HEK293 (cell line): ENCODE measurements at regions not wholly inside any gene's neighbourhood (a gene's known extent, or its start where the extent isn't known, plus 50 kb on each side); places are given as distances from the start of the nearest gene placed in this dataset.

Experiments used
- CTCF ChIA-PET: fragments of 350-600 bp; formaldehyde crosslinking; extraction: SDS; loops from one replicate; lab custom pipeline; 2021; ENCODE audit warnings: antibody characterized with exemption; lab: Yijun Ruan, JAX
- POLR2A ChIA-PET: fragments of 300-600 bp; formaldehyde crosslinking; extraction: SDS; loops from one replicate; lab custom pipeline; 2020; ENCODE audit warnings: antibody characterized with exemption, inconsistent platforms; lab: Yijun Ruan, JAX
- H3K27ac ChIP-seq: fragments of 200-500 bp; sonication (Bioruptor generic); 2 replicates; pipeline ENCODE4 v1.5.1; 2014; ENCODE audit warnings: low read depth, low read length, control low read depth, inconsistent platforms; ENCODE audit errors: extremely low read depth
- H3K36me3 ChIP-seq, 2 experiments: fragments of 200-500 bp in 1 of 2; sonication (Bioruptor generic) in 1 of 2; 1 replicate in 1 of 2; 2 replicates in 1 of 2; pipeline ENCODE4 v1.5.1; 2014 to 2017; ENCODE audit warnings: inconsistent platforms in 2 of 2, low read length in 2 of 2; ENCODE audit not compliant: control insufficient read depth in 2 of 2, insufficient read depth in 1 of 2
- H3K4me1 ChIP-seq: fragments of 200-500 bp; sonication (Bioruptor generic); 2 replicates; pipeline ENCODE4 v1.5.1; 2014; ENCODE audit warnings: mild to moderate bottlenecking, low read length, inconsistent platforms; ENCODE audit not compliant: control insufficient read depth, insufficient read depth
- H3K4me3 ChIP-seq: 2 replicates; pipeline ENCODE4 v1.5.1; 2011; ENCODE audit warnings: low read depth, mild to moderate bottlenecking, control low read depth, low read length, moderate library complexity
- H3K9me3 ChIP-seq: fragments of 200-500 bp; sonication (Bioruptor generic); 2 replicates; pipeline ENCODE4 v1.5.1; 2014; ENCODE audit warnings: low read depth, low read length, inconsistent platforms; ENCODE audit not compliant: control insufficient read depth, insufficient read depth
- BCL11A ChIP-seq: fragments of 450-650 bp; formaldehyde crosslinking; IDR thresholded peaks from 2 replicates; pipeline ENCODE4 v1.5.1; 2016; ENCODE audit warnings: low read depth, missing biosample characterization, missing genetic modification characterization
- BCL11B ChIP-seq: fragments of 450-650 bp; formaldehyde crosslinking; IDR thresholded peaks from 2 replicates; pipeline ENCODE4 v1.5.1; 2016; ENCODE audit warnings: low read depth, missing biosample characterization, missing genetic modification characterization
- EGR2 ChIP-seq: fragments of 450-650 bp; formaldehyde crosslinking; IDR thresholded peaks from 2 replicates; pipeline ENCODE4 v1.5.1; 2016; ENCODE audit warnings: low read depth, missing biosample characterization, missing genetic modification characterization
- FEZF1 ChIP-seq: fragments of 450-650 bp; formaldehyde crosslinking; IDR thresholded peaks from 2 replicates; pipeline ENCODE4 v1.5.1; 2016; ENCODE audit warnings: missing biosample characterization, missing genetic modification characterization
- HOXD13 ChIP-seq: sonication (generic); formaldehyde crosslinking; IDR thresholded peaks from 2 replicates; pipeline ENCODE4 v1.8.0; 2022; ENCODE audit warnings: missing genetic modification reagents, borderline replicate concordance
- IKZF3 ChIP-seq: fragments of 450-650 bp; IDR thresholded peaks from 2 replicates; pipeline ENCODE4 v1.5.0; 2018; ENCODE audit warnings: missing biosample characterization, mild to moderate bottlenecking, missing genetic modification characterization, moderate library complexity
- PATZ1 ChIP-seq: fragments of 450-650 bp; formaldehyde crosslinking; IDR thresholded peaks from 2 replicates; pipeline ENCODE4 v1.5.1; 2016; ENCODE audit warnings: missing biosample characterization, missing genetic modification characterization
- REPIN1 ChIP-seq: fragments of 450-650 bp; formaldehyde crosslinking; IDR thresholded peaks from 2 replicates; pipeline ENCODE4 v1.5.1; 2017; ENCODE audit warnings: missing biosample characterization, missing genetic modification characterization, low read depth
- TRIM28 ChIP-seq: IDR thresholded peaks from 2 replicates; pipeline ENCODE4 v1.6.1; 2011; ENCODE audit warnings: low read length, control low read depth, borderline replicate concordance
- ZBTB17 ChIP-seq: fragments of 450-650 bp; formaldehyde crosslinking; IDR thresholded peaks from 2 replicates; pipeline ENCODE4 v1.5.1; 2016; ENCODE audit warnings: missing biosample characterization, missing genetic modification characterization
- ZFHX2 ChIP-seq: fragments of 450-650 bp; formaldehyde crosslinking; conservative IDR thresholded peaks from 2 replicates; pipeline ENCODE4 v1.5.1; 2016; ENCODE audit warnings: missing biosample characterization, missing genetic modification characterization
- ZFP3 ChIP-seq: fragments of 450-650 bp; formaldehyde crosslinking; IDR thresholded peaks from 2 replicates; pipeline ENCODE4 v1.5.1; 2016; ENCODE audit warnings: low read depth, missing biosample characterization, missing genetic modification characterization
- ZFP37 ChIP-seq: fragments of 450-650 bp; formaldehyde crosslinking; IDR thresholded peaks from 2 replicates; pipeline ENCODE4 v1.5.1; 2016; ENCODE audit warnings: missing biosample characterization, missing genetic modification characterization
- ZNF132 ChIP-seq: fragments of 450-650 bp; formaldehyde crosslinking; IDR thresholded peaks from 2 replicates; pipeline ENCODE4 v1.5.1; 2017; ENCODE audit warnings: missing biosample characterization, missing genetic modification characterization, borderline replicate concordance
- ZNF18 ChIP-seq: fragments of 450-650 bp; formaldehyde crosslinking; IDR thresholded peaks from 2 replicates; pipeline ENCODE4 v1.5.1; 2016; ENCODE audit warnings: missing biosample characterization, missing genetic modification characterization
- ZNF433 ChIP-seq: fragments of 450-650 bp; formaldehyde crosslinking; IDR thresholded peaks from 2 replicates; pipeline ENCODE4 v1.5.1; 2016; ENCODE audit warnings: missing biosample characterization, missing genetic modification characterization, low read depth
- ZXDB ChIP-seq: fragments of 450-650 bp; formaldehyde crosslinking; IDR thresholded peaks from 2 replicates; pipeline ENCODE4 v1.5.1; 2016; ENCODE audit warnings: missing biosample characterization, missing genetic modification characterization
- TF ChIP-seq, protein P1 (sequence below): fragments of 450-650 bp; formaldehyde crosslinking; IDR thresholded peaks from 2 replicates; pipeline ENCODE4 v1.5.1; 2017; ENCODE audit warnings: missing biosample characterization, missing genetic modification characterization

DNA sequence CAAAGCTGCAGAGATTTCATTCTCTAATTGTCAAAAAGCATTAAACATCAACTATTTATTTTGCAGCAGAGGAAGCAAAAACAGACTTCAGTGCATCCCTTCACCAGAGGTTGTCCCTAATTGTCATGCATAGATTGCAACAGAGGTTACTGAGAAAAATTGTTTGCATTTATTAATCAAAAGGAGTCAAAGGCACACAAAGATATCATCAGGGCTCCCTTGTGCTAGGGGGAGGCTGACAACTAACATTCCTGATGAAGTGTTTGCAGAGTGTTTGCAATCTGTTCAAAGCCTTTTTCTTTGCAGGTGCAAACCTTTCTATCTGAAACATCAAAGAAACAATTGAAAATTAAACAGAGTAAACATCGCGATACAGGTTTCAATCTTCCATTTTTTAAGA, 227.5 kb downstream of the TEX36 start:
- CTCF ChIA-PET: no interaction called here
- no peaks in the 10 kb centered on the region for H3K9me3 ChIP-seq
- H3K36me3 ChIP-seq: no peaks in the 10 kb centered on the region
- POLR2A ChIA-PET: no interaction called here
- H3K4me1 ChIP-seq: no peaks in the 10 kb centered on the region
- H3K27ac ChIP-seq: no peak overlapping the region
- no peak overlapping the region for H3K4me3 ChIP-seq
- TF ChIP-seq IKZF3 (tag by site-specific recombination): no peak
- no peak for TF ChIP-seq REPIN1 (tag by site-specific recombination)
- no peak for TF ChIP-seq BCL11B (tag by site-specific recombination)
- TF ChIP-seq ZXDB (tag by site-specific recombination): no peak
- no peak for TF ChIP-seq ZNF433 (tag by site-specific recombination)
- TF ChIP-seq ZNF18 (tag by site-specific recombination): no peak
- TF ChIP-seq HOXD13: no peak
- no peak for TF ChIP-seq ZFP37
- no peak for TF ChIP-seq ZFP3
- no peak for TF ChIP-seq BCL11A (tag by site-specific recombination)

- Histone ChIP-seq H3K9me3 (no peaks in the 10 kb centered on the region), H3K4me1 (no peaks in the 10 kb centered on the region), H3K36me3 (no peaks in the 10 kb centered on the region), H3K4me3 (no peak overlapping the region), H3K27ac (no peak overlapping the region)
- peak; percentile 92 for TF ChIP-seq FEZF1 (tag by site-specific recombination)
- TF ChIP-seq ZFHX2: peak; percentile 98
- TF ChIP-seq BCL11A (tag by site-specific recombination): no peak
- TF ChIP-seq, protein P1, sequence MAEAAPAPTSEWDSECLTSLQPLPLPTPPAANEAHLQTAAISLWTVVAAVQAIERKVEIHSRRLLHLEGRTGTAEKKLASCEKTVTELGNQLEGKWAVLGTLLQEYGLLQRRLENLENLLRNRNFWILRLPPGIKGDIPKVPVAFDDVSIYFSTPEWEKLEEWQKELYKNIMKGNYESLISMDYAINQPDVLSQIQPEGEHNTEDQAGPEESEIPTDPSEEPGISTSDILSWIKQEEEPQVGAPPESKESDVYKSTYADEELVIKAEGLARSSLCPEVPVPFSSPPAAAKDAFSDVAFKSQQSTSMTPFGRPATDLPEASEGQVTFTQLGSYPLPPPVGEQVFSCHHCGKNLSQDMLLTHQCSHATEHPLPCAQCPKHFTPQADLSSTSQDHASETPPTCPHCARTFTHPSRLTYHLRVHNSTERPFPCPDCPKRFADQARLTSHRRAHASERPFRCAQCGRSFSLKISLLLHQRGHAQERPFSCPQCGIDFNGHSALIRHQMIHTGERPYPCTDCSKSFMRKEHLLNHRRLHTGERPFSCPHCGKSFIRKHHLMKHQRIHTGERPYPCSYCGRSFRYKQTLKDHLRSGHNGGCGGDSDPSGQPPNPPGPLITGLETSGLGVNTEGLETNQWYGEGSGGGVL: peak; percentile 90
- no peak for TF ChIP-seq ZBTB17 (tag by site-specific recombination)
- peak; percentile 98 for TF ChIP-seq EGR2 (tag by site-specific recombination)
- no peak for TF ChIP-seq ZNF132
- no peak for TF ChIP-seq PATZ1 (tag by site-specific recombination)
- TF ChIP-seq ZNF18 (tag by site-specific recombination): peak; percentile 90; the same call in 1 of the 2 replicates
- no peak for TF ChIP-seq TRIM28
- POLR2A ChIA-PET: no interaction called here
- CTCF ChIA-PET: no interaction called here
Measured at GRCh38 chr10:125451319-125451718, 231.6 kb downstream of the TEX36 start.
